ENCODE measurements at regions not wholly inside any gene's neighbourhood (a gene's known extent, or its start where the extent isn't known, plus 50 kb on each side); places are given as distances from the start of the nearest gene placed in this dataset.

DNA sequence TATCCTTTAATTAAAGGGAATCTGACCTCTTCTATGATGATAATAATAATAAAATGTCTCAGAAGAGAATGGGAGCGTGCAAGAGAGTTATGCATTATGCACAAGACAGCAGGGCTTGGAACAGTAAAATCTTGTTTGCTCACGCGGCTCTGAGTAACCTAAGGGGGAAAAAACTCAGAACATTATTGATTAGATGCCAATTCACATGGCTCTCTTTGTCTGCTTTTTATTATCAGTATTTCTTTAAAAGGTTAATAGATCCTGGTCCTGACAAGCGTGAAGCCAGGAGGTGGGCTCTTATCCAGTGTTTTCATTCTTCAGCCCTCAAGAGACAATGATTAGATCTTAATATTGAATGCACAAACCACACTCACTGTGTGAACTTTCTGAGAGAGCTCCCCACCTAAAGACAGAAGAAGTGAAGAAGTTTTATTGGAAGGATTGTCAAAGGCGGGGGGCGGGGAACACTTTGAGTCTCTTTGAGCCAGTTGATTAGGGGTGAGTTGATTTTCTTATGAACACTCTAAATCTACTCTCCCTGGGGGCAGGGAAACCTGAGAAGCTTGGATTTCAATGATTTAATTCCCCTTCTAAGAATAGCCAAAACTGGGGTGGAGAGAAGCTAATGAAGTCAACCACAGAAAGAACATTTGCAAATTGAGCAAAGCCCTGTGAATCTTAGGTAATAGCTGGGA is 127.5 kb upstream of the CTAGE1 start:
- DNase-seq, result no peak

DNA sequence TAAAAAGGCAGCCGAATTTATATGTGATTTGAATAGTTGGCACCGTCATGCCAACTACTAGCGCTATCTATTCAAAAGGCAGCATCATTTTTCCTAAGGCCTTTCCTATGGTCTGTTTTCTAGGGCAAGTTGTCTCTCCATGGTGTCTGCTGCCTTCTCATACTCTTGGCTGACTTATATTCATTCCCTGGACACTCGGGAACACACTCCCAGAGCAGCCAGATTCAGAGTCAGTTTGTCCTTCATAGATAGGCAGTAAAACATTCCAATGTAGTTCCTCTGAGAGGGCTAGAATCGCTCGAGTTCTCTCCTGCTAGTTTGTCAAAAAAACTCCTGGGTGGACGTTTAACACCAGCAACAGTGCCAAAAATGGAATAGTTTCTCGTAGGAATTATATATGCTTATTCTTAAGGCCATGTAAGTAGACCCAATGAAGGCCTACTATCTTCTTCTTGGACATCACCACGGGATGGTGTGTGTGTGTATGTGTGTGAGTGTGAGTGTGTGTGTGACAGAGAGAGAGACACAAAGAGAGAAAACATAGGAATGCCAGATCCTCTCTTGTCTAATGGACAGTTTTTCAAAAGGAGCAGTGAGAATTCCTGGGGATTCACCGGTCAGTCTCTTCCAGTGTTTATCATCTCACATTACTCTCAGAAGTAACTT is 129.3 kb upstream of the CTAGE1 start:
- no peak for DNase-seq

DNA sequence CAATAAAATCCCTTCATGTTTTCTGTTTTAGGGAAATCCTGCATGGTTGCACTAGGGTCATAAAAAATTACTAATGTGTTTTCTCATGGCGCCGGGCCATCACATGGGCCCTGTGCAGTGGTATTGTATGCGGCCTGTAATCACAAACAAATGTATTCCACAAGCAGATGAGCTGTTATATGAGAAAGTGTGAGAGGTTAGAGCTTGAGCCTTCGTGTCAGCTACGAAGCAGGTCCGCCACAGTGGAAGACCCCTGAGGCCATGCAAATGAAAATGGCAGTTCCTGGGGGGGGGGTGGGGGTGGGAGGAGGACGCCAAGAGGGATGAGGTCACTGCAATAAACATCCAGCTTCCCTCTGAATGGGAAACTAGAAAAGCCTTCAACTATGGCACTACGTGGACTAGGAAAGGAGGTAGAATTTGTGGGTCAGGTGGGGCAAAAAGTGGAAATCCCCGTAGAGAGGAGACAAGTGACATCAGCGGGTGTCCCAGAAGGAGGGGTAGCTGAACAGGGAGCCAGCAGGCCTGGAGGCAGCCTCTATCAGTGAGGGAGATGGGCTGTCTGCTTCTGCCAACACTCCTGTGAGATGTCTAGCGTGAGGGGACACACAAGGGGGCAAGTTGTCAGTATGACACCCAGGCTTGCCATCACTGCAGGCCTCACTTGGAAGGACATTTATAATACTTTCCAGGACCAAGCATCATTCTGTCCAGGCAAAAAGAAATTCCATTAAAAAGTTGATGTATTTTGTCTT is 130.3 kb upstream of the CTAGE1 start:
- DNase-seq, result no peak

DNA sequence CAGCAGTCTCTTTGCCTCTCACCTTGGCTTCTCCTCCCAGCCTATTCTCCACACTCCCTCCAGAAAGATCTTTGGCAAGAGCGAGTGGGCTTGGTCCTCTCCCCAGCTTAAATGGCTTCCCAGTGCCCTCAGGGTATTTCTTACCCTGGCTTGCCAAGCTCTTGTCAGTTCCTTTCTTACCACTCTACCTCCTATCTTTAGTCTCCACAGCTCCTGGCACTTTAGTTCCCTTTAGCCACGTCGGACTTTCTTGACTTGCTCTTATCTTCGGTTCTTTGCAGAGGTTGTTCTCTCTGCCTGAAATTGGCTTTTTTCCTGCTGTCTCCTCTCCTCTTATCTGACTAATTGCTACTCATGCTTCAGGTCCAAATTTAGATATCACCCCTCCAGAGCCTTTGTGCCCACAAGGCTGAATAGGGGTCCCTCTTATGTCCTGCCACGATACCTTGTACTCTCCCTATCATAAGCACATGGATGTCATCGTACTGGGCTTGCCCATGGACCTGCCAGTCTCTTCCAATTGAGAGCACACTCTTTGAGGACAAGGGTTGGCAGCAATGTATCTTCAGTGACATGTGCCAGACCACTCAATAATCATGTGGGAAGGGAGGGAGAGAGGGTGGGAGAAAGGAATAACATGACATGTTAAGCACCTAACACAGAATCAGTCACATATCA is 131.7 kb upstream of the CTAGE1 start:
- no peak for DNase-seq

DNA sequence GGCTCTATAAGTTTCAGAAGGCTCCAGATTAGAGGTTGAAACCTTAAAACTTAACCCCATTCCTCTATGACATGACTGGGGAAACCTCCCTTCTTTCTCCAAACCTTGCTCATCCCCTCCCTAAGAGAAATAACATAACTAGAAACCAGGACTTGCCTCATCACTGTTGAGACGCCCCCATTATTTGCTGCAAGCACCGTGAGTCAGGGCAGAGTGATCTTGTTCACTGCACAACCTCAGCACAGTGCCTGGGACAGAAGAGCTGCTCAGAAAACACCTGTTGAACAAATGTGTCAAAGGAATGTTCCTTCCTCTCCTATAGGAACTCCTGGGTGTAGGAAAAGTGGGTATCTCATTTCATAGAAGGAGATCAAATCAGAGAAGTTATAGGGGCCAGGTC is 132.7 kb upstream of the CTAGE1 start:
- no peak for DNase-seq

DNA sequence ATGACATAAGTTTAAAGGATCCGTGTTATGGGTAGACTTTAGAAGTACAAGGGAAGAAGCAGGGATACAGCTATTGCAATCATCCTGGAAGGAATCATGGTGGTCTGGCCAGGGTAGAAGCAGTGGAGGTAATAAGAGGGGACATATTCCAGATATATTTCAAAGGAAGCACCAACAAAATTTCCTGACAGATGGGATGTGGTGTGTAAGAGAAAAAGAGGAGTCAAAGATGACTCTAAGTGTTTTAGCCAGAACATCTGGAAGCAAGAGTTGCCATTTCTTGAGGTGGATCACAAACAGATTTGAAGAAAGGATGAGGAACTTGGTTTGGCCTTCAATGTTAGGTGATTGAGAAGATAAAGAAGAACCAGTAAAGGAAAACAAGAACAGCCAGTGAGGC is 133.1 kb upstream of the CTAGE1 start:
- no peak for DNase-seq

DNA sequence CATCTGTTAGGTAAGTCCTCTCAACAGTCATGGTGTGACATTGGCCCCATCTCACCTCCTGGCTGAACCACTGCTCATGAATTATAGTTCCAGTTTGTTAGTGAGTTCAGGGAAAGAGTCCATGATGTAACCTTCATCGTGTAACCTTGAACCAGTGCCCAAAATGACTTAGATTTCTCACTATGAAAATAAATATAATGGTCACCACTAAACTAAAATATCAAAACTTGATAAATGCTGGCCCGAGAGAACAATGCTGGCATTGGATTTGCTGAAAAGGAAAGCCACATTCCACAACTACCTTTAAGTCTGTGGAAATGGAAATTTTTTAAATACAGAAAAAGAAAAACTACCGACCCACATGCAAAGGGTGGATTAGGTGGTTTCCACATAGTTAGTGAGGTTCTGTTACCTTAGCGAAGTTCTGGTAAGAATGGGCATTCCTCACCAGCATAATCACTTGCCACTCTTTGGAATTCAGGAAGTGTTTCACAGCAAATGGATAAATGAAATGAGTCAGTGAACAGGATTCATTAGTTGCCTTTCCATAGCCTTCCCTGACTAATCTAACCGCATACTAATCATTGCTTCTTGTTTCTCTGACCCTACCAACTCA is 133.9 kb upstream of the CTAGE1 start:
- DNase-seq, result no peak

DNA sequence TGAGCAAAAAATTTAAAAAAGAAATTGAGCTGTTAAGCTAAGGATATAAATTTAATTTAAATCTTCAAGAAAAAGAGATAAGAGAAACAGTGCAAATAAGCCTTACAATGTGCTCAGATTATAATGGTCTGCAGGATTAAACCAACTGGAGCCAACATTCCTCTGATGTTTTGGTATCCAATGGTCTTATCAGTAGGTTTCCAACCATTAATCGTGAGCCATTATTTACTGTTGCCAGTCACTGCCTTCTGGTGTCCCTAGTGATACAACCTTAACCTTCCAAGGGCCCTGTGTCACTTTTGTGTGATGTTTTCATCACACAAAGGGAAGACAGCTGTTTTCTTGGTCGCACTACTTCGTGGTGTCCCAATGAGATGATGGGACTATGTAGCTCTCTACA is 134.5 kb upstream of the CTAGE1 start:
- no peak for DNase-seq

DNA sequence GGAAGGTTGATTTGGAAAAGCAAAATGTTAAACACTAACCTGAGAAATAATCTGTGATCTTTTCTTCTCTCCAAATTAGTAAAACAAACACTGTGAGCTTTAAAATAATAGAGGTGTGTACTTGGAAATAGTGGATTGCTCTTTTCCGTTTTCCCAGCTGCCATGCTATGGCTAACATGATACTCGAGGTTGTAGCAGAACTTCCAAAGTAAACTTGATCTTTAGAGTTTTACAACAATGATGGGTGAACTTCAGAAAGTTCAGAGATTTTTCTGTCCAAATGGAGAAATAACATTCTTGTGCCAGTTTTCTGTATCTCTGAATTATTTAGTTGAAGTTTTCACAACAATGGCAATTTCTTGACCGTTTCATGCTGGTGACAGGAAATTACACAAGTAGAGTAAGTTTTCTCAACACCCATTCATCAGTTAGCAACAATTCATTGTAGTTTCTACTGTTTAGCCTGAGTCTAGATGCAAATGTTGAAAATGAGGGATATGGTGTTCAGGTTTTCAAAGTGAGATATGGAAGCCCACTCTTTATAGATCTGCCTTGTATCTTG is 135.3 kb upstream of the CTAGE1 start:
- DNase-seq, result no peak

DNA sequence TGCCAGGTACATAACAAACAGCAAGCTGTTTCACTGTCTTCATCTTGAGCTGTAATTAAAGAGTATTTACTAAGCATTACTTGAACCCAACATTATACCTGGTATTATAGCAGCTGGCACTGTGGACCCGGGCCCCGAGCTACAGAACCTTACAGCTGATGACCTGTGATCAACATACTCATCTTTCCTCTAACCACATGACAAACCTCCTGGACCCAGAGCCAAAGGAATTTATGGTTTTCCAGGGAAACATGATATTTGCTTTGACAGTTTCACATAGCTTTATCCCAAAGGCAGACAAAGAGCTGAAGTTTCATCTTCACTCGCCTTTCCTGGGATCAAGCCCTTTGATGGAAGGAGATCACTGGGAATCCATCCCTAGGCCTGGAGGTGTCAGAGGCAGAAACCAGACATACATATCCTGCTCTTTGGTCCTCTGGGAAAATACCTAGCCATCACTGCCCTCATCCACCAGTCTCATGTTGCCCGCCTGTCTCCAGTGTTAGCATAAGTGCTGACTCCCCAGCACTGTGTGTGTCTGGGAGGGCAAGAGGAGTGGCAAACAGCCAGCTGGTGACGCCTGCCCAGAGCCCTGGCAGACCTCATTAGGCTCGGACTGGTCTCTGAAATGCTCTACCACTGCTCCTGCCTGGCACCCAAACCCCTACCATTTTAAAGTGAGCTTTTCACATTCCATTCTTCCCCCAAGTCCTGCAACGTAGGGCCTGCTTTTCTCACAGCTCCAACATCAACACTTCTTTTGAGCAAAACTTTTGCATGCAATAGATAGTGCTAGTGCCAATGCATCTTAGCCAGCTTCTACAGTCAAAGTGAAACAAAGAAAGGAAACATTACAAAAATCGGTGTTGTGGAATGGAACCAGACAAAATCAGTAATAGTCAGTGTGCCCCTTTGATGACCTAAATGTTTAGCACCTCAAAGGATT is 138.8 kb upstream of the CTAGE1 start:
- DNase-seq, result no peak

DNA sequence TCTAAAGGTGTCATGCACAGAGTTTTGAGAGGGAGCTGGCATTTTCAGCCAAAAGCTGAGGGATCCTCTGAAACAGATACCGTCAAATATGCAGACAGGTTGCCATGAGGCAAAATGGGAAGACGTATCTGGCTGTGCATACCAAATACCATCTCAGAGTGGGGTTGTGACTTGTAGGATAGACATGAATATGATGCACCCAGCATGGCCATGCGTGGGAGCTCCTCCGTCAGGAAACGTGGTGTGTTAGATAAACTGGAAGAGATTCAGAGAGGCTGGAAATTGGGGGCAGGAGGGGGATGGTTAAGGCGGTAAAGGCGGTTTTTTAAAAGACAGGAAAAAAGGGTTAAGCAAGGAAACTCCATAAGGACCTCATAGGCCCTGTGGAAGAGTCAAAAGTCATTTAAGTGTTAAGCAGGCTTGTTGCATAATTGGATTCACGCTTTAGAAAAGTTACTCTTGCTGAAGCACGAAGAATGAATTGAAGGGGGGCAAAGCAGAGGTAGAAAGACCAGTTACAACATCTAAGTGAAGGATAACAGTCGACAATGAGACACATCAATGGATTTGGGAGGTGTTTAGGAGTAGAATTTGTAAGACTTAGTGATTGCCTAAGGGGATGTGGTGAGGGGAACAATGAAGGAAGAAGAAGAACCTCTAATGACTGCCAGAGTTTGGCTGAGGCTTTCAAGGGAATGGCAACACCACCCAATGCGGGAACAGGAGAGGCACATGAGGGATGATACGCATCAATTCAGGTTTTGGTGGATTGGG is 139.6 kb upstream of the CTAGE1 start:
- DNase-seq, result no peak

DNA sequence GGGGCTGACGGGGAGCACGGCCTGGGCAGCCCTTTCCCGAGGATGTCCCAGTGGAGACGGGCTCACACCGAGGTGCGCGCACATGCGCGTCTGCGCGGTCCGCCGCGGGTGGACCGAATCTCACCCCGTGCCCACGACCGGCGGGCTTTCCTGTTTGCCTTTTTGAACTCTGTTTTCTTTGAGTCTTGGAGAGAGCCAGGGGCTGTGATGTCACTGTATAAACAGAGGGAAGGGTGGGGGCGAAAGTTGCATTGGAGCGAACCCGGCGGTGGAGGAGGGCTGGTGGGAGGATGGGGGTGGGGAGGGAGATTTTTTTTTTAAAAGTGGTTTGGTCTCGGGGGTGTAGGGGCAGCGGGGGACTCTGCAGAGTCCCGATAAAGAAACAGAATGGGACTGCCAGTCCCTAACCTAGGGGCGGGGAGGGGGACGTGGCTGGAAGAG is 141.2 kb upstream of the CTAGE1 start:
- no peak for DNase-seq

DNA sequence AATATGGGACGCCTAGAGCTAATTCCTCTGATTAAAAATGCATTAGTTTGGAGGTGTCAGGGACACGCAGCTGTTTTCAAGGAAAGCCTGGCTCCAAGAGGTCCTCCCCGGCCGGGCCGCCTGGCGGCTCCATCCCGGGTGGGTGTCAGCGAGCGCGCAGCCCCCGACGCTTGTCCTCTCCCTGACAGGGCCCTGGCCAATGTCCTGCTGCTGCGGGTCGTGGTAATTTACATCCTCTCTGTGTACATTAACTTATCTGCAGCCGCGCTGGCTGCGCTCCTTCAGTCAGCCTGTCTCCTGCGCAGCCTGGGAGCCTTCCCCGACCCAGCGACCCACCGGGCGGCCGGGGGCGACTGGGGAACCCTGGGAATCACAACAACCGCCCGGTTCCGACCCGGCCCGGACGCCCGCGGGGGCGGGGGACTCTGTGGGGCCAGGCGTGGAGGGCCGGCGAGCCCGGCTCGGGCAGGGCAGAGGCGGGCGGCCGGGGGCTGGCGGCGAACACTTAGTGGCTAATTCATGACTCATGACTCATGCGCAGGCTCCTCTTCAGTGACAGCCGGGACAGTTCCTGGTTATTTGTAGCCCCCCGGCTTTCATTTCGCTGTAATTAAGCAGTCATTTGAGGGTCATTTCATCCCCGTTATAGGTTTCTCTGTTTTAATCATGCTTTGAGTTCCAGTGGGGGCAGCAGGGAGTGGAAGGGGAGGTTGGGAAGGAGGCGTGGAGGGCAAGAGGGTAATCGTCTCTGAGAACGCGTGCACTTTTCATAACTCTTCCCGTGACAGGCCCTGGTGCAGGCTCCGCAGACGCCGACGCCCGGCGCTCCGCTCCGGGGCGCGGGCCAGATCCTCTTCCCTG is 141.9 kb upstream of the CTAGE1 start:
- no peak for DNase-seq

DNA sequence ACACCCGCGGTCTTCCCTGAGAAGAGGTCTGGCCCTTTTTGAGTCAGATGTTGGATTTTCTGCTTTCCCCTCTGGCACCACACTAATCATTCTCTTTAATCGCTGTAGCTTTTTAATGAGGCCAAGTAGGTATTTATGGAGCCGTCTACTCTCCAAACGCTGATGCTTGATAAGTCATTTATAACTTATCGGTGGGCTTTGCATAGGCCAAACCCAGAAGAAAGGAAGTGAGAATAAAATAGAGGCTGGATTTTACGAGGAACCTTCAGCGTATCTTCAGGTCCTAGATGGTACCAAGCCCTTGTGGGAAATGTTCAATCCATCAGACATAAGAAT is 142.5 kb upstream of the CTAGE1 start:
- DNase-seq, result no peak

DNA sequence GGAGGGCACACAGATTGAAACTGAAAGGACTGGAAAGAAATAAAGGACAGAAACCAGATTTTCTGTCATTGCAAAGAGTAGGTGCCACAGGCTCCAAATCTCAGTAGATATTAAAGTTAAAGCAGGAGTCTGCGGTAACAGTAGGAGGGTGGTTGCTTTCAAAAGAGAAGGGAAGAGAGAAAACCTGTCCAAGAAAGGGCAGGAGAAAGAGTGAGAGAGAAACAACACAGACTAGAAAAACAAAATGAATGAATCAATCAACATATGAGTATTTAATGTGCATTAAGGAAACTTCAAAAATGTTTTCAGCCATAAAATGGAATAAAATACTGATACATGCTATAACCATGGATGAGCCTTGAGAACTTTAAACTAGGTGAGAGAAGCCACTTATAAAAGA is 143.1 kb upstream of the CTAGE1 start:
- no peak for DNase-seq

DNA sequence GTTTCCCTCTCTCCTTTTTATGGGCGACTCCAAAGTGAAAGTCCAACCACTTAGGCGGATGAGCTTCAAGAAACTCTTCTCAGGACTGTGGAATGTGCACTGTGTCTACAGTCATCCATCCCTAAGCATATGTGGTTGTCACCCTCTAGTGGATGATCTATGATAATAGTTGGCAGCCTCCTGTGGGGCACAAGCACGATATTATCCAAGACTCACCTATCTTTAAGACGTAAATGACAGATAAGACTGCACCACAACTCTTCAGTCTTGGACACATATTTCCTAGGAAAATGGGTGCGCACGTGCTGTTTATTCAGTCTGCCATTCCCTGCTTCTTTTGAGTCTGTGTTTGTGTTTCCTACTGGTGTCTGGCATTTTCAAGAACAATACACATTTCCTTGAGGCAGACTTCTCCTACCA is 145.5 kb upstream of the CTAGE1 start:
- DNase-seq, result peak; percentile 46

DNA sequence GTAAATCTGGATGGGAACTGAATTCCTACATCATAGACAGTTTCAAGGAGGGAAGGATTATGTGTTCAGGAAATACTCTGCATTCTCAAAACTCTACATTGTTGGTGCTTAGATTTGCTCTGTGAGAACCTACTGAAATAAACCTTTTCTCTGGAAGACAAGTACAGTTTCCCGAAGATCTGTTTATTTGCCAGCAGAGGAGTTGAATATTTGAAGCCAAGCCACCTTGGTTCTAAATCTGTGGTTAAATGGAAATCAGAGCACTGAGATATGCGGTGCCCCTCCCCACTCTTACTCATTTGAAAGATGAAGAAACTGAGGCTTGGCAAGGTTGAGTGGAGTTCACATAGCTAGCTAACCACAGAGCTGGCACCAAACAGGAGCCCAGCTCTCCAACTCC is 146.3 kb upstream of the CTAGE1 start:
- no peak for DNase-seq

DNA sequence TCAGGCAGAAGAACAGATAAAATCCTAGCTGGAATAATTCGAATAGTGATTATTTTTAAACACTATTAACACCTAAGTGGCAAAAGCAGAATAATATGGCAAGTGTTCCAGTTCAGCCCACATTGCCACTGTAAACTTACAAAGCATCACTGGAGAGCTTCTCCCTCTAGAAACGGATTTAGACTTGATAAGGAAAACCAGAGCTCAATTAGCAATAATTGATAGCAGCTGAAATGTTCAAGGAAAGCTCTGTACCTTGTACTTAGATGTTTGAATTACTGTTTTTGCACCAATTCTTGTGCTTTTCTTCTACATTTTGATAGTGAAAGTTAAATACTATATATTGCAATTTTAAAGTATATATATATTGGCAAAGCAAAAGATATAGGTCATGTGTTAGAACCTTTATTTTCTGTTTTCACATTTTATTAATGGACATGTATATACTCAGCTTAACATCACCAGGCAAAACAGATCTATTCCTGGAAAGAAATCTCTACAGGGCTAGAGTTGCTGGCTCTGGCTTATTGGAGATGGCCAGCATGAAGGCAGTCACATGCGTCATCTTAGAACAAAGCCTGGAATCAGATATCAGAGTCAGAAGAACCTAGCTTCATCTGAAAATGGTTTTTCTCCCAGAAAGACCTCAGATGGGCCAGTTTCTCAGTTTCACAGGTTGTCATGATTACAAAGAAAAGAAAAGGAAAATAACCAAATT is 149.1 kb upstream of the CTAGE1 start:
- DNase-seq, result no peak

DNA sequence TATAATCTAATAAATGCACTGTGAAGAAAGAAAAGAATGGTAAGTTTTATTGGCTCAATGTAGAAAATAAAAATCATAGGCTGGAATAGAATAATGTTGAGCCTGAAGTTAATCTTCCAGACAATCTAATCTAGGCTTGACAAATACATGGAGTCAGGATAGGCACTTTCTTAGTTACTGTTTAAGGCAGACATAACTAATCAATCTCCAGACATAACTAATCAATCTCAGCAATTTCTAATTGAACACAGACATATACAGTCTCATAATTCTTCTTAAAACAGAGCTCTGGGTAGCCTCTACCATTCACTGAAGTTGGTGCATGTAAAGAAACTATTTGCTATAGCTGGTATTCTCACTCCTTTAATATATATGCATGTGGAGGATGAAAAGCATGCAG is 150.1 kb upstream of the CTAGE1 start:
- no peak for DNase-seq

Data from GF-D8 (cell line).